ENCODE measurements at regions not wholly inside any gene's neighbourhood (a gene's known extent, or its start where the extent isn't known, plus 50 kb on each side); places are given as distances from the start of the nearest gene placed in this dataset.

GRCh38 chr12:24491968-24492367 is 456.9 kb downstream of the BCAT1 start:
- no peak for TF ChIP-seq CTCF (IDR thresholded peaks at IDR 0.05)
- intact Hi-C loops (cut with micrococcal nuclease): no loop called here
- Mint-ChIP-seq H3K4me1 (ENCODE audit: low read depth) (no peaks in the 10 kb centered on the region), H3K9me3 (no peaks in the 10 kb centered on the region), H3K36me3 (ENCODE audit: low read depth) (no peaks in the 10 kb centered on the region), H3K4me3 (no peak overlapping the region), H3K27me3 (no peaks in the 10 kb centered on the region), H3K27ac (no peak overlapping the region)
- ATAC-seq (no peak), DNase-seq (no peak)
- ChIA-PET CTCF (no interaction called here), POLR2A (no interaction called here)

GRCh38 chr12:24489939-24490338 is 459.0 kb downstream of the BCAT1 start:
- no peaks in the 10 kb centered on the region for H3K27me3 Mint-ChIP-seq
- no peak for ATAC-seq
- TF ChIP-seq CTCF (IDR thresholded peaks at IDR 0.05): no peak
- intact Hi-C loops (cut with micrococcal nuclease): no loop called here
- no peaks in the 10 kb centered on the region for H3K36me3 Mint-ChIP-seq (ENCODE audit: low read depth)
- no peak for DNase-seq
- ChIA-PET CTCF (no interaction called here), POLR2A (no interaction called here)
- no peak overlapping the region for H3K4me3 Mint-ChIP-seq
- no peaks in the 10 kb centered on the region for H3K9me3 Mint-ChIP-seq
- no peak overlapping the region for H3K27ac Mint-ChIP-seq
- H3K4me1 Mint-ChIP-seq (ENCODE audit: low read depth): no peaks in the 10 kb centered on the region

GRCh38 chr12:24488906-24489619 is 459.8 kb downstream of the BCAT1 start:
- H3K9me3 Mint-ChIP-seq: no peaks in the 10 kb centered on the region

GRCh38 chr12:24488091-24488596 is 460.8 kb downstream of the BCAT1 start:
- no peak for TF ChIP-seq CTCF (IDR thresholded peaks at IDR 0.05)
- Mint-ChIP-seq H3K27me3 (no peaks in the 10 kb centered on the region), H3K27ac (no peak overlapping the region), H3K9me3 (no peaks in the 10 kb centered on the region), H3K36me3 (ENCODE audit: low read depth) (no peaks in the 10 kb centered on the region), H3K4me1 (ENCODE audit: low read depth) (no peaks in the 10 kb centered on the region), H3K4me3 (no peak overlapping the region)
- POLR2A ChIA-PET: no interaction called here
- no peak for DNase-seq
- CTCF ChIA-PET: no interaction called here
- no peak for ATAC-seq
- intact Hi-C loops (cut with micrococcal nuclease): no loop called here

More at GRCh38 chr12:24488906-24489619, 459.8 kb downstream of the BCAT1 start:
- no peaks in the 10 kb centered on the region for H3K36me3 Mint-ChIP-seq (ENCODE audit: low read depth)
- no peak for TF ChIP-seq CTCF (IDR thresholded peaks at IDR 0.05)
- DNase-seq (no peak), ATAC-seq (no peak)
- H3K27me3 Mint-ChIP-seq: no peaks in the 10 kb centered on the region
- ChIA-PET CTCF (no interaction called here), POLR2A (no interaction called here)
- intact Hi-C loops (cut with micrococcal nuclease): no loop called here
- no peak overlapping the region for H3K4me3 Mint-ChIP-seq
- no peak overlapping the region for H3K27ac Mint-ChIP-seq
- no peaks in the 10 kb centered on the region for H3K4me1 Mint-ChIP-seq (ENCODE audit: low read depth)

GRCh38 chr12:24487606-24488005 is 461.3 kb downstream of the BCAT1 start:
- POLR2A ChIA-PET: no interaction called here
- no peak for ATAC-seq
- CTCF ChIA-PET: no interaction called here

More at GRCh38 chr12:24487606-24488005, 461.3 kb downstream of the BCAT1 start:
- no peak overlapping the region for H3K27ac Mint-ChIP-seq
- intact Hi-C loops (cut with micrococcal nuclease): no loop called here
- TF ChIP-seq CTCF (IDR thresholded peaks at IDR 0.05): no peak
- no peaks in the 10 kb centered on the region for H3K36me3 Mint-ChIP-seq (ENCODE audit: low read depth)
- H3K4me1 Mint-ChIP-seq (ENCODE audit: low read depth): no peaks in the 10 kb centered on the region
- no peaks in the 10 kb centered on the region for H3K27me3 Mint-ChIP-seq
- no peak for DNase-seq
- no peak overlapping the region for H3K4me3 Mint-ChIP-seq
- H3K9me3 Mint-ChIP-seq: no peaks in the 10 kb centered on the region
